CD4-positive, CD25-positive, alpha-beta regulatory T cell (primary cell): ENCODE measurements at regions not wholly inside any gene's neighbourhood (a gene's known extent, or its start where the extent isn't known, plus 50 kb on each side); places are given as distances from the start of the nearest gene placed in this dataset.
"Not testable (repeated sequence)": the region's sequence is repeated elsewhere in the genome, so short reads cannot be mapped to it uniquely, and the experiment has no call there.

Source experiments
- ATAC-seq, 2 donors: fragments of 150-1000 bp; cut with Tn5 transposase; one replicate each; pipeline ENCODE4 v1.10.0; 2021; ENCODE audit warnings: low read depth in 2 of 2, moderate number of reproducible peaks in 2 of 2, moderate library complexity in 1 of 2
- DNase-seq, 3 donors: peaks; one replicate each; pipeline versions ENCODE4 v3.0.0 to v3.0.0-alpha.2; 2012 to 2022; ENCODE audit warnings: mixed read lengths in 1 of 3
- H3K27ac ChIP-seq: one replicate; pipeline ENCODE4 v1.7.0; 2013; ENCODE audit warnings: mild to moderate bottlenecking, low read length; ENCODE audit not compliant: insufficient read depth, poor library complexity, severe bottlenecking
- H3K27me3 ChIP-seq: one replicate; pipeline ENCODE4 v1.7.0; 2013; ENCODE audit warnings: low read length; ENCODE audit not compliant: control insufficient read depth, insufficient read depth
- H3K36me3 ChIP-seq: one replicate; pipeline ENCODE4 v1.7.0; 2013; ENCODE audit warnings: mild to moderate bottlenecking, low read length, moderate library complexity; ENCODE audit not compliant: control insufficient read depth, insufficient read depth
- H3K4me1 ChIP-seq: 2 replicates; pipeline ENCODE4 v1.7.0; 2013; ENCODE audit warnings: mild to moderate bottlenecking, low read length; ENCODE audit not compliant: insufficient read depth, control insufficient read depth, poor library complexity, severe bottlenecking
- H3K4me3 ChIP-seq: one replicate; pipeline ENCODE4 v1.7.0; 2013; ENCODE audit warnings: low read depth, mild to moderate bottlenecking, low read length, moderate library complexity
- H3K9me3 ChIP-seq, 2 experiments: 1 replicate in 1 of 2; 2 replicates in 1 of 2; pipeline ENCODE4 v1.7.0; 2013; ENCODE audit warnings: low read length in 2 of 2, mild to moderate bottlenecking in 1 of 2, moderate library complexity in 1 of 2; ENCODE audit not compliant: control insufficient read depth in 2 of 2
- H3K27ac Mint-ChIP-seq, 3 donors: one replicate each; pipeline ENCODE4 v1.8.0; 2020 to 2022; ENCODE audit warnings: mild to moderate bottlenecking in 3 of 3, mixed read lengths in 3 of 3, moderate library complexity in 2 of 3
- H3K27me3 Mint-ChIP-seq: one replicate; pipeline ENCODE4 v1.8.0; 2022; ENCODE audit warnings: mild to moderate bottlenecking, mixed read lengths
- H3K36me3 Mint-ChIP-seq: one replicate; pipeline ENCODE4 v1.8.0; 2020; ENCODE audit warnings: mixed read lengths
- H3K4me1 Mint-ChIP-seq, 4 donors: one replicate each; pipeline ENCODE4 v1.8.0; 2020 to 2022; ENCODE audit warnings: mixed read lengths in 4 of 4, mild to moderate bottlenecking in 1 of 4
- H3K4me3 Mint-ChIP-seq, 4 donors: one replicate each; pipeline ENCODE4 v1.8.0; 2020 to 2022; ENCODE audit warnings: mild to moderate bottlenecking in 4 of 4, mixed read lengths in 4 of 4, moderate library complexity in 3 of 4
- H3K9me3 Mint-ChIP-seq, 7 donors: one replicate each; pipeline ENCODE4 v1.8.0; 2020 to 2022; ENCODE audit warnings: mixed read lengths in 7 of 7, mild to moderate bottlenecking in 3 of 7, moderate library complexity in 2 of 7

DNA sequence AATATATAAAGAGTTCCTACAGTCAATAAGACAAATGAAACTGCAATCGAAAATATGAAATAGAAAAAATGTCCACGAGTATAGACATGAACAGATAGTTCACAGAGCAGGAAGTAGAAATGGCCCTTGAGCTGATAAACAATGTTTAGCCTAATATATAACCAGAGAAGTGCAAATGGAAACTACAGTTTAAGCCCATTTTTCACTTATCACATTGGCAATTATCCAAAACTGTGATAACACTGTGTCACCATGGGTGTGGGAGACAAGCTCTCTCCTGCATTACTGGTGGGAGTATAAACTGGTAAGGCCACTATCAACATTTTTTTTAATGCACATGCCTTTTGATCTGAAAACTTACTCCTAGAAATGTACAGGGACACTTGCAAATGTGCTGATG lies 112.4 kb downstream of the TNFRSF13B start:
- not testable (repeated sequence) for ATAC-seq, H3K27me3 Mint-ChIP-seq

DNA sequence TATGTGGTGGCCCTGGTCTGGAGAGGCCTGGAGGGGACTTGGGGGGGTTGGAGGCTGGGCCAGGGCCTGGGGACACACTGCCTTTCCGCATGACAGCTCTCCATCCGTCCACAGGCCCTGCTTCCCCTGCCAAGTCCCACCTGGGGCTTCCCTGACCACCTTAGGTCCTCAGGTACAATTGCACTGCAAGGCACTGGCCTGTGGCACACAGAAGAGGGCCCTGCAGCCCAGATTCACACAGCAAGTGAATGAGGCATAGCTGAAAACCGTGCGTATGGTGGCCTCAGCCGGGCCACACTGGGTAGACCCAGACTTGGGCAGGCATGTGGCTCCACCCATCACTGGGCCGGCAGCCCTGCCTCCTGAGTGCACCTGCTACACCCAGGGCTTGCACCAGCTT lies 114.2 kb downstream of the TNFRSF13B start:
- H3K36me3 ChIP-seq, H3K36me3 Mint-ChIP-seq, H3K4me3 ChIP-seq, DNase-seq, H3K27me3 ChIP-seq, H3K4me1 Mint-ChIP-seq, H3K27ac ChIP-seq, H3K4me1 ChIP-seq, ATAC-seq, H3K27ac Mint-ChIP-seq, H3K9me3 Mint-ChIP-seq, H3K27me3 Mint-ChIP-seq, H3K9me3 ChIP-seq, H3K4me3 Mint-ChIP-seq: not testable (repeated sequence)

More for the DNA sequence above, 112.4 kb downstream of the TNFRSF13B start:
- H3K4me3 ChIP-seq, H3K4me1 ChIP-seq, H3K4me3 Mint-ChIP-seq, H3K36me3 Mint-ChIP-seq, H3K9me3 ChIP-seq, DNase-seq, H3K4me1 Mint-ChIP-seq, H3K9me3 Mint-ChIP-seq, H3K27me3 ChIP-seq, H3K27ac ChIP-seq, H3K27ac Mint-ChIP-seq, H3K36me3 ChIP-seq: not testable (repeated sequence)

DNA sequence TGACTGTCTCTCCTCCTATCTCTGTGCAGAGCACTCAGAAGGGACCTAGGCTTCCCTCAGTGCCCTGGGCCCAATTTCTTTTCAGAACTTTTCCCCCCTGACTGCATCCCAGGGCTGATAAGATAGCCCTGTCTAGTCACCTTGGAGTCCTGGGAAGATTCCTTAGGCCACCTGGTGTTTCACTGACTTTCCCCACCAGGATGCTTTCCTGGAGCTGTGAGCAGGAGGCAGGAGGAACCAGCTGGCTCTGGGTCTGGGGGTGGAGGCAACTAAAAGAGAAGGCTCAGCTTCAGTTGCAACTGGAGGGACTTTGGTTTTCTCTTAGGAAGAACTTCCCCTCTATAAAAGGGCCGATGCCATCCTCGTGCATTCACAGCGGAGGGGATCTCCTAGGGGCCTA lies 115.1 kb downstream of the TNFRSF13B start:
- not testable (repeated sequence) for H3K4me3 Mint-ChIP-seq, H3K27me3 ChIP-seq, H3K4me3 ChIP-seq, H3K9me3 ChIP-seq, ATAC-seq, H3K27ac Mint-ChIP-seq, H3K36me3 Mint-ChIP-seq, H3K4me1 ChIP-seq, H3K27me3 Mint-ChIP-seq, H3K27ac ChIP-seq, H3K4me1 Mint-ChIP-seq, H3K9me3 Mint-ChIP-seq, H3K36me3 ChIP-seq, DNase-seq

DNA sequence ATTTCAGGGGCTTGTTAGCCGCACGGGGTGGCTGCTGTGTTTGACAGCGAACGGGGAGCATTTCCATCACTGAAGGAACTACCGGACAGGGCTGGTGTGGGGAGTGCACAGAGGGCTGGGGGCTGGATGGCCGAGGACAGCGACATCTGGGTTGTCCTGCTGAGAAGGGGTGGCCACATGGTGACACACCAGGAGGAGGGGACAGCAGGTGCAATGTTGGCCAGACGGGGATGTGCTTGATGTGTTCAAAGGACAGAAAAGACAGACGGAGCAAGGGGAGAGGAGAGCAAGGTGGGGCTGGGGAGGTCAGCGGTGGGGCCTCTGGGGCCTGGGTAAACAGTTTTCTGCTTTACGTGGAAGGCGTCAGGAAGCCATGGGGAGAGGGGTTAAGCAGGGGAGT lies 115.7 kb downstream of the TNFRSF13B start:
- not testable (repeated sequence) for H3K36me3 Mint-ChIP-seq, ATAC-seq

DNA sequence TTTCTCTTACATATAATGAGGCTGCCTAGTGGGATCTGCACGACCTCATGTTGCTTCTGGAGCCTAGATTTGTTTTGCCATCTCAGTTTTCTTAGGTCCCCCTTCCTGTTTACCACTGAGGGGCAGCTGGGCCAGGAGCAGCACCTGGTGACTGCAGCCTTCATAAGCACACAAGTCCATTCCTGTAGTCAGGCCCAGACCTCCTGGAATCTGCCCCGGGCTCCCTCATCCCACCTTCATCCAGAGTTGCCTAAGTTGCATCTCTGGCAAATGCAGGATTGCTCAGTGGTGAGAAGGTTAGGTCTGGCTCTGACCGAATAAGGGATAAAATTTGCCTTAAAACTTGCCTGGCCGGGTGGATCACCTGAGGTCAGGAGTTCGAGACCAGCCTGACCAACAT lies 117.3 kb downstream of the TNFRSF13B start:
- not testable (repeated sequence) for H3K4me3 ChIP-seq, H3K27ac Mint-ChIP-seq, H3K36me3 Mint-ChIP-seq, H3K27me3 Mint-ChIP-seq, H3K9me3 Mint-ChIP-seq, H3K27ac ChIP-seq, ATAC-seq, H3K4me3 Mint-ChIP-seq, H3K4me1 Mint-ChIP-seq, H3K27me3 ChIP-seq, H3K36me3 ChIP-seq, H3K9me3 ChIP-seq, DNase-seq, H3K4me1 ChIP-seq

More for the DNA sequence above, 115.7 kb downstream of the TNFRSF13B start:
- H3K36me3 ChIP-seq, H3K27me3 Mint-ChIP-seq, H3K4me3 ChIP-seq, DNase-seq, H3K4me1 ChIP-seq, H3K27ac Mint-ChIP-seq, H3K27ac ChIP-seq, H3K4me3 Mint-ChIP-seq, H3K9me3 Mint-ChIP-seq, H3K9me3 ChIP-seq, H3K27me3 ChIP-seq, H3K4me1 Mint-ChIP-seq: not testable (repeated sequence)

DNA sequence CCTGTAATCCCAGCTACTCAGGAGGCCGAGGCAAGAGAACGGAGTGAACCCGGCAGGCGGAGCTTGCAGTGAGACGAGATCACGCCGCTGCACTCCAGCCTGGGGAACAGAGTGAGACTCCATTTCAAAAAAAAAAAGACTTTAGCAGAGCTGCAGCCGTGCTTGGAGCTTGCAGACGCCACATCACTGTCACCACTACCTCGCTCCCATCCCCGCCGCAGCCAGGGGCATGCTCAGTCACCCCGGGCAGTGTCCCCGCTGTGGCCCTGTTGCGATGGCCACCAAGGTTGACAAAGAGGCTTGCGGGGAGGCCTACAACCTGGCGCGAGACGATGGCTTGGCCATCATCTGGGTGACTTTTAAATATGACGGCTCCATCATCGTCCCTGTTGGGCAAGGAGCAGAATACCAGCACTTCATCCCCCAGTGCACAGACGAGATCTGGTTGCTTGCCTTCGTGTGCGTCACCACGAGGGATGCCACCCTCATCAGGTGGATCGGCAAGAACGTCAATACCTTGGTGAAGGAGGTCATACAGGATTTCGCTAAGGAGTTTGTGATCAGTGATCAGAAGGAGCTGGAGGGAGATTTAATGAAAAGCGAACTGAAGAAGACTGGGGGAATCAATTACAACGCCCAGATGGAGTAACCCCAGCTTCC lies 118.1 kb downstream of the TNFRSF13B start:
- ATAC-seq: no peak
- H3K4me1 Mint-ChIP-seq: no peaks in the 10 kb centered on the region
- no peaks in the 10 kb centered on the region for H3K9me3 Mint-ChIP-seq
- H3K4me3 Mint-ChIP-seq: no peak overlapping the region
- H3K27me3 ChIP-seq: no peaks in the 10 kb centered on the region
- H3K27ac ChIP-seq: no peak overlapping the region
- no peaks in the 10 kb centered on the region for H3K9me3 ChIP-seq
- no peaks in the 10 kb centered on the region for H3K4me1 ChIP-seq
- H3K27ac Mint-ChIP-seq: no peak overlapping the region
- H3K36me3 ChIP-seq: no peaks in the 10 kb centered on the region
- no peaks in the 10 kb centered on the region for H3K36me3 Mint-ChIP-seq
- no peak overlapping the region for H3K4me3 ChIP-seq
- H3K27me3 Mint-ChIP-seq: peaks cover 7% of the 10 kb centered on the region
- no peak for DNase-seq

DNA sequence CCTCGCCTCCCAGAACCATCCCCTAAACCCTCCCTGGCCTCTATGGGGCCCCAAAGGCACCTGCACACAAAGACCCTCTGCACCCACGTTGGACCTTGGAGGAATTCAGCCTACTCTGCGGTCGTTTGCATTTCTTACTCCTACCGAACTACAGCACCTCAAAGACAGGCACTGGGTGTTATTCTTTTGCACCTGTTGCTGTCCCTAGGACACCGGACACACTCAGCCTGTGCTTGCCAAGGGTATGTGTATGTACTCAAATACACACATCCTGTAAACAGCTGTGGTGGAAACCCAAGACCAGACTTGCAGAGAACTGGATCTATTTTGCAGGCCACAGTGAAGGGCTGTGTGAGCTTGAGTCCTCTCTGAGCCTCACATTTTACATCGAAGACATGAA lies 122.1 kb downstream of the TNFRSF13B start:
- not testable (repeated sequence) for H3K9me3 ChIP-seq, H3K4me3 Mint-ChIP-seq, H3K27ac Mint-ChIP-seq, H3K9me3 Mint-ChIP-seq, H3K4me1 ChIP-seq, H3K4me3 ChIP-seq, H3K27me3 Mint-ChIP-seq, H3K36me3 ChIP-seq, H3K36me3 Mint-ChIP-seq, H3K27me3 ChIP-seq, H3K4me1 Mint-ChIP-seq, DNase-seq, H3K27ac ChIP-seq, ATAC-seq

DNA sequence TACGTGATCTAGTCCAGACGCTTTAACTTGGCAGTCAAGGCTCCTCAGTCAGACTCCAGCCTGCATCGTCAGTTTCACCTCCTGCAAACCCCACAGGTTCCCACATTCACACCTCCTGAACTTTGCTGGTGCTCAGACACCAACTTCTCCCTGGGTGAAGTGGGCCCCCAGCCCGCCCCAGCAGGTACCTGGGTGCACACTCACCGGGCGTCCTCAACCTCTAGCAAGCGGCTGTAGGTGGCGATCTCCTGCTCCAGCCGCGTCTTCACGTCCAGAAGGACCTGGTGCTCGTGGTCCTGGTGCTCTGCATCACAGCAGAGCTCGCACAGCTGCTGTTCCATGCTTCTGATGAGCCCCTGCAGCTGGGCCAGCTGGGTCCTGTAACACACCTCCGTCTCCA lies 122.9 kb downstream of the TNFRSF13B start:
- H3K4me1 Mint-ChIP-seq, H3K4me1 ChIP-seq, DNase-seq, ATAC-seq, H3K27me3 Mint-ChIP-seq, H3K36me3 ChIP-seq, H3K27ac ChIP-seq, H3K36me3 Mint-ChIP-seq, H3K9me3 ChIP-seq, H3K27ac Mint-ChIP-seq, H3K4me3 Mint-ChIP-seq, H3K9me3 Mint-ChIP-seq, H3K27me3 ChIP-seq, H3K4me3 ChIP-seq: not testable (repeated sequence)
